ENCODE measurements at regions not wholly inside any gene's neighbourhood (a gene's known extent, or its start where the extent isn't known, plus 50 kb on each side); places are given as distances from the start of the nearest gene placed in this dataset.

GRCh38 chr12:115491511-115492250 is 785.8 kb downstream of the MED13L start:
- no peak for DNase-seq

- DNase-seq: no peak
Measured at GRCh38 chr12:115489253-115489652, 788.2 kb downstream of the MED13L start.

- no peak for DNase-seq
Measured at GRCh38 chr12:115485967-115486366, 791.5 kb downstream of the MED13L start.

- no peak for DNase-seq
Measured at GRCh38 chr12:115485503-115485902, 792.0 kb downstream of the MED13L start.

GRCh38 chr12:115482943-115483342 is 794.5 kb downstream of the MED13L start:
- DNase-seq: no peak

DNA sequence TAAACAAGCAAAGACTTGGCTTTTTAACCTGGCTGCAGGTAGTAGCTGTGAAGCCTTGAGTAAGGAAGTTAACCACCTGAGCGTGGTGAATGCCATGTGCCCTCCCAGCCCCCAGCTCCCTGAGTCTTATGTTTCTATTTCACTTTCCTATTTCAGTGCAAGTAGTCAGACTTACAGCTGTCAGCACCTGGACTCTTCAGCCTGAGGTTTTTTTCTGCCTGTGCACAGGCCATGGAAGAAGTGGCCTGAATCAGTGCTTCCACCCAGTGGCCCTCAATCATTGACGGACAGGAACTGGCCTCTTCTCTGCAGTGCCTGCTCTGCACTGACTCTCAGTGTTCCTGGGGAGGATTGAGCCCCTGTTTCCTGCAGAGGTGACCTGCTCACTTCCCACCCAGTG is 796.4 kb downstream of the MED13L start:
- DNase-seq: no peak

DNA sequence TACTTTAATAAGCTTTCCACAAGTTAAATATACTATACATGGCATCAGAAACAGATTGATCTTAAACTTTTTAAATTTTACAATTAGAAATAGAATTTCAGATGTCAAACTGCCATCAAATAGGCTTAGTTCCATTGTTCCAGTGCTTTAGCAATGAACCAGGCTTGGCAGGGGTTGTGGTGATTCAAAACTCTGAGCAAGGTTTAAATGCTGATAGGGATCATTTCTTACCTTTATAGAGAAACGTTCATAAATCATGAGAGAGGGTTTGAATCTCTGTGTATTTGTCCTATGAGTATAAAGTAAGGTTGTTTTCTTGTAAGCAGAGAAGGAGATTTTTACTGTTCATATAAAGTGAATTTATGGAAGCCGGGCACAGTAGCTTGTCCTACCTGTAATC is 794.5 kb upstream of the TBX3 start:
- no peak for DNase-seq

GRCh38 chr12:115474539-115475353 is 790.8 kb upstream of the TBX3 start:
- no peak for DNase-seq

DNA sequence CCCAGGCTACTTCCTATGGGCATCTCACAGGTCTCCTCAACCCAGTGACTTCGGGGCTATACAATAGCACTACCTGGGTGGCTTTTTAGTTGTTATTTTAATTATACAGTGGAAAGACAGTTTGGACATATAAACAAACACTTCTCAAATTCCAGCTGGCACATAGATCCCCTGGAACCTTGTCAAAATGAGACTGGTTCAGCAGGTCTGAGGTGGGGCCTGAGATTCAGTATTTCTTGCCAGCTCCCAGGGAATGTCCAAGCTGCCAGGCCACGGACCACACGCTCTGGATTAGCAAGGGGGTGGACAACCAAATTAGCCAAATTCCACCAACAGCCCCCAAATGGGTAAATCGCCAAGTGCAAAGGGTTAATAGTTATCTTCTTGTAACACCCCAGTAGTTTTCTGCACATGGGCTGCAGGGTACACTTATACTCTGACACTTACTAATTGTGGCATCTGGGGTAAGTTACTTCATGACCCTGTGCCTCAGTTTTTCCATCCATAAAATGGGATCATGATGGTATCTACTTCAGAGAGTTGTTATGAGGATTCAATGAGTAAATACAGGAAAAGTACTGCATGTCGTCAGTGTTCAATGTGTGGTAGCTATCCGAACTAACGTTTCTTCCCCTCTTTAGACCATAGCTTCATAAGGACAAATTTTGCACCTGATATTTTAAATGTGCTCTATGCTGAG is 789.4 kb upstream of the TBX3 start:
- no peak for DNase-seq

DNA sequence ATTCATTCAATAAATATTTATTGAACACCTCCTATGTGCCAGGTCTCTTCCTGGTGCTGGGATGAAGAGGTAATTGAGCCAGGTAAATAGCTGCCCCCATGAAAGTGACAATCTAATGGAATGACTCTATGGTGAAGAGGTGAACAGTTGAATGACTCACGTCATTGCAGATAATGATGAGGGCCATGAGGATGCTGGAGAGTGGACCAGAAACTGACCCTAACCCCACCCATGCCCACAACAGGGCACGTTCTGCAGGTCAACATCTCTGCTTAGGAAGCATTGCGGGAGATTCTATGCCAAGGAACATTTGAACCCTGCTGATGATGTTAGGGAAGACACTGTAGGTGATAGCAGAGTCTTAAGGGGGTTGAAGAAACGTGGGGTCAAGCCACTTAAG is 788.9 kb upstream of the TBX3 start:
- no peak for DNase-seq

DNA sequence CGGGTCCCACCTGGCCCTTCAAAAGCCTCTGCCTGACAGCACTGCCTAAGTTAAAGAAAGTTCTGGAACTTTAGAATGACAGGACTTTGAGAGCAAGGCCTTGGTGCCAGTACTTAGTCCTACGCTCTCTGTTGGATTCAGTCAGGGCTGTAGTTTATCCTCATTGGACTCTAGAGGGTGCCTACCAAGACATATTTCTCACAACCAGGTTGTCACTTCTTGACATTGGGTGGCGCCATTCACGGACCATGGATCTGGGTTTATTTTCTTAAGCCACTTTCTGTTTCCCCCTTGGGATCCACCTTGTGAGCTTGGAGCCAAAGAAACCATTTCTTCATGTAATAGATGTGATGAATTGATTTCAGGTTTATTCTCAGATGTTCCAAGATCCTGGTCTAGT is 787.0 kb upstream of the TBX3 start:
- no peak for DNase-seq

DNA sequence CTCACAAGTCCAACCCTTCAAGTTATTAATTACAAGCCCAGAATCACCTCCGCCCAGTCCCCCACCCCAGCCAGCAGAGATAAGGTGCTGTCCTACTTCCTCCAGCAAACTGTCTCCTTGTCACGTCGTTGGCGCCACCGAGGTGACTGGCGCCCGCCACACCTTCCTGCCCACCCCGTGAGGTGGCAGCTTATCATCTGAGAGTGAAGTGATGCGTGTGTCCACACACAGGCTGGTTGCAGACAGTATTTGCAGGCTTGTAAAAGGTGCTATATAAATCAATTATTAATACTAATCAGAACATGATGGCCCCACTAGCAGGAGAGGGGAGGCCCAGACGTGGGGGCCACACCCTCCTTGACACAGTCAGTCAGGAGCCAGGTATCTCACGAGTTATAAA is 786.6 kb upstream of the TBX3 start:
- no peak for DNase-seq

- no peak for DNase-seq
Measured at GRCh38 chr12:115468087-115468510, 784.1 kb upstream of the TBX3 start.

- no peak for DNase-seq
Measured at GRCh38 chr12:115467531-115467930, 783.6 kb upstream of the TBX3 start.

GRCh38 chr12:115466076-115466475 is 782.1 kb upstream of the TBX3 start:
- DNase-seq: no peak

DNA sequence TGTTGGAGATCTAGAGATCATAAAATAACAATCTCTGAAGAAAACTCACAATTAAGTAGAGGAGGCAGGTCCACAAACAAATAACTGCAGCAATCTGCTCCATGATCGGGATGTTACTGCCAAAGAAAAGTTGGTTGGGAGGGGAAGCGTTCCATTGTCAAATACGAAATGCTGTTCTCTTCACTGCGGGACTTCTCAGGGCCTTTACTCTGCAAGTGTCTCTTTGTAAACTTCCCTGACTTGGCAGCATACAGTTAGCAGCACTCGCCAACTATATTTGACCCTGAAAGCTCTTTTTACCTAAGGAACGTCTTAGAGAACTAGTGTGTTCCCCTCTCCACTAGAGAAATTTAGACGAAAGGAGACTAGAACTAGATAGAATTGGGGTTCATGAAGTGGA is 780.7 kb upstream of the TBX3 start:
- no peak for DNase-seq

- no peak for DNase-seq
Measured at GRCh38 chr12:115464111-115464581, 780.2 kb upstream of the TBX3 start.

DNA sequence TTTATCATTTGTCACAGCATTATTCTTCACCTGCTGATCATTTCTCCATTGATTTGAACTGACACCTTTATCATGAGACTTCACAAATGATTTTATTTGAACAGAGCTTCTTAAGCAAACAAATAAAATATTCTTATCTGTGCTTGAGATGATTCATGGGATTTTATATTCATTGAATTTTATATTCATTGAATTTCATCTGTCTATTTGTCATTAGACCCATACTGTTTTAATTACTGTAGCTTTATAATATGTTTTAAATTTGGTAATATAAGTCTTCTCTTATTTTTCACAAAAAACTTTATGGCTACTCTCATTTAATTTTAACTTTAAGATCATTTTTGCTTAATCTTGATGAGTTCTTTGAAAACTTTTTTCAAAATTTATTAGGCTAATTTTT is 777.4 kb upstream of the TBX3 start:
- no peak for DNase-seq

DNA sequence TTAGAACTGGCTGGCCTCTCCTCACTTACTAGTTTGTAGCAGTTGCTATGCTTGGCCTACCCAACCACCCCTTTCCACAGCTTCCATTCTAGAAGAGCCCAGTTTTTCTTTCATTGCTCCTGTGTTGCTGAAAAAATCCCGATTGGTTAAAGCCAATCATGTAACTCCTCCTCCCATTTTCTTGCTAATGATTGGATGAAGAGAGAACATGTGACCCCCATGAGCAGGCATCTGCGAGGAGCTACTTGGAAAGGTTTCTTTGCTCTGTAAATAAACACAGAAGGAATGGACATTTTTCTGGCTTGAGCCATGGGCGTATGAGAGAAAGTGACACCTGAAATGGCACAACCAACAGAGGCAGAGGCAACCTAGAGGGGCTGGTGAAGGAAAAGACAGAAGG is 773.8 kb upstream of the TBX3 start:
- DNase-seq: no peak

- no peak for DNase-seq
Measured at GRCh38 chr12:115456946-115457689, 773.1 kb upstream of the TBX3 start.

DNA sequence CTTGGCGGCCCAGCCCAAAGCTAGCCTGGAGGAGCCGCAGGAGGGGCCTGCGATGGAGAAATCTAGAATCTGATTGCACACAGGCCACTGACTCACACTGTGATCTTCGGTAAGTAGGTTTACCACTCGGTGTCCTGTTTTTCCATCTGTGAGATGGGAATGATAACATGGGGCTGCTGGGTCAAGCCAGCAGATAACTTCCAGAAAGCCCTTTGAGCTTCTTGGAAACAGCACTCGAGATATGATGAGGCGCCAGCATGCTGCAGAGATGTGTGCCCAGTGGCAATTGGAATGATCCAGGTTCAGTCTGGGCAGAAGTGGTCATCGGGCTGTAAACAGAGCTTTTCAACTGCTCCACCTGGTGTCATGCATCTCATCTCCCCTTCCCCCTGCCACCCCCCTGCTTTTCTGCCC is 771.3 kb upstream of the TBX3 start:
- no peak for DNase-seq

DNA sequence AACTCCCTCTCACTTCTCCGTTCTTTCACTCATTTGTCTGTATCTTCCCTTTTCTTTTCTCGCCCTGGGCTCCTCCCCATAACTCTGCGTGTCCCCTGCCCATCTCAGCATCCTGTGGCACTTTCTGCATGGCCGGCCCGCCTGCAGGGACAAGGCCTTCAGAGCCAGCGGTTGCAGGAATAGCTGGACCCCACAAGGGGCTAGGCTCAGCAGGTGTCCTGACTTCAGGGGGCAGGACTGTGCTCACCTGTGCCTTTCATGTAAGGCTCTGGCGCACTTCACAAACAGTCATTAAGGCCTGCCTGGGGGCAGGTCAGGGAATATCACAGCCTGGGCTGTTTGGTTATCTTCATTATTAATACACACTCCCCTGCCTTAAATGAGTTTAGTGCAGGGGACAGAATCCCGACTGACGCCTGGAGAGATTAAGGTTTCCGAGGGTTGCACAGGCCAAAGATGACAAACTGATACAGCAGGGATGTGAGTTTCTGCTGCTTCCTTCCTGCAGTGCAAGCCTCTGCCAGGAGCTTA is 768.8 kb upstream of the TBX3 start:
- no peak for DNase-seq

All from HCEC 1CT (cell line).